Transverse colon (tissue), 4 donors: ENCODE measurements at regions not wholly inside any gene's neighbourhood (a gene's known extent, or its start where the extent isn't known, plus 50 kb on each side); places are given as distances from the start of the nearest gene placed in this dataset.

Experiments used
- CTCF ChIP-seq, 5 experiments: fragments of 200-600 bp in 3 of 5; fragments of 450-650 bp in 2 of 5; sonication (generic) in 3 of 5; IDR thresholded peaks; 1 replicate in 2 of 5; 2 replicates in 3 of 5; pipeline ENCODE4 v1.5.1; 2016 to 2017; ENCODE audit warnings: antibody characterized with exemption in 5 of 5, inconsistent platforms in 3 of 5, mild to moderate bottlenecking in 2 of 5, moderate library complexity in 1 of 5
- EP300 ChIP-seq: sonication (generic); formaldehyde crosslinking; IDR thresholded peaks from one replicate; pipeline ENCODE4 v1.6.1; 2017; ENCODE audit warnings: antibody characterized with exemption, low read depth
- POLR2A ChIP-seq: fragments of 450-650 bp; IDR thresholded peaks from one replicate; pipeline ENCODE4 v1.6.1; 2016; ENCODE audit warnings: antibody characterized with exemption, mild to moderate bottlenecking, moderate library complexity
- POLR2AphosphoS5 ChIP-seq, 3 donors: sonication (generic); formaldehyde crosslinking; IDR thresholded peaks; one replicate each; pipeline ENCODE4 v1.6.1; 2016; ENCODE audit warnings: antibody characterized with exemption in 3 of 3

GRCh38 chr2:129803871-129804270, 175.6 kb upstream of the RAB6C start:
- TF ChIP-seq CTCF (IDR thresholded peaks at IDR 0.05) (no peak), POLR2AphosphoS5 (IDR thresholded peaks at IDR 0.05) (no peak), POLR2A (no peak), EP300 (no peak)
